SH-SY5Y (cell line): ENCODE measurements at regions not wholly inside any gene's neighbourhood (a gene's known extent, or its start where the extent isn't known, plus 50 kb on each side); places are given as distances from the start of the nearest gene placed in this dataset.

Experiments
- GATA2 ChIP-seq: IDR thresholded peaks from 2 replicates; pipeline ENCODE4 v1.6.1; 2011; ENCODE audit warnings: mild to moderate bottlenecking, low read depth, low read length
- GATA3 ChIP-seq: IDR thresholded peaks from 2 replicates; pipeline ENCODE4 v1.6.1; 2011; ENCODE audit warnings: low read depth, mild to moderate bottlenecking, low read length, moderate library complexity

- TF ChIP-seq GATA2 (no peak), GATA3 (no peak)
Observed at GRCh38 chr1:58062635-58063034, 483.9 kb downstream of the OMA1 start.
